IMR-90 (cell line): ENCODE measurements at regions not wholly inside any gene's neighbourhood (a gene's known extent, or its start where the extent isn't known, plus 50 kb on each side); places are given as distances from the start of the nearest gene placed in this dataset.

ENCODE experiments used
- ATAC-seq: fragments of 200-7000 bp; cut with Tn5 transposase; 2 replicates; pipeline ENCODE4 v1.9.1; 2020; ENCODE audit warnings: low read depth, mild to moderate bottlenecking, moderate library complexity
- BruUV-seq: library from RNA; stranded (reverse); fragments of 400-500 nt; replicated peaks from 2 replicates; lab custom pipeline; 2021; lab: Mats Ljungman, UMichigan
- CTCF ChIA-PET: fragments of 300-600 bp; formaldehyde crosslinking; extraction: SDS; loops from one replicate; lab custom pipeline; 2021; ENCODE audit warnings: antibody characterized with exemption; lab: Yijun Ruan, JAX
- POLR2A ChIA-PET: fragments of 300-600 bp; sonication (Branson Sonifier 250); formaldehyde crosslinking; loops from one replicate; lab custom pipeline; 2022; ENCODE audit warnings: antibody characterized with exemption; ENCODE audit not compliant: unreplicated experiment; lab: Charles Lee
- DNase-seq: peaks from one replicate; pipeline ENCODE4 v3.0.0; 2013
- H2AFZ ChIP-seq: replicated peaks from 2 replicates; pipeline ENCODE3; 2013; ENCODE audit warnings: low read length, mild to moderate bottlenecking; ENCODE audit not compliant: poor library complexity
- H2AK5ac ChIP-seq: 2 replicates; pipeline ENCODE4 v1.6.1; 2013; ENCODE audit warnings: low read depth, low read length, inconsistent platforms
- H2AK9ac ChIP-seq: replicated peaks from 2 replicates; pipeline ENCODE3; 2013; ENCODE audit warnings: mild to moderate bottlenecking, low read depth, low read length, moderate library complexity; ENCODE audit not compliant: poor library complexity
- H2BK120ac ChIP-seq: 2 replicates; pipeline ENCODE4 v1.6.1; 2013; ENCODE audit warnings: low read depth, low read length, inconsistent platforms
- H2BK15ac ChIP-seq: 3 replicates; pipeline ENCODE4 v1.6.1; 2013; ENCODE audit warnings: low read depth, low read length, inconsistent platforms
- H2BK20ac ChIP-seq: 2 replicates; pipeline ENCODE4 v1.6.1; 2013; ENCODE audit warnings: low read depth, mild to moderate bottlenecking, inconsistent platforms, low read length, moderate library complexity
- H2BK5ac ChIP-seq: 2 replicates; pipeline ENCODE4 v1.6.1; 2013; ENCODE audit warnings: mild to moderate bottlenecking, low read depth, low read length, inconsistent platforms; ENCODE audit not compliant: poor library complexity, severe bottlenecking
- H3K14ac ChIP-seq: replicated peaks from 2 replicates; pipeline ENCODE4 v1.6.1; 2013; ENCODE audit warnings: low read depth, low read length, inconsistent platforms
- H3K18ac ChIP-seq: 2 replicates; pipeline ENCODE4 v1.6.1; 2013; ENCODE audit warnings: low read depth, low read length, control low read depth
- H3K23ac ChIP-seq: 2 replicates; pipeline ENCODE4 v1.6.1; 2013; ENCODE audit warnings: low read depth, low read length, inconsistent platforms
- H3K27ac ChIP-seq: 2 replicates; pipeline ENCODE4 v1.5.1; 2013; ENCODE audit warnings: mild to moderate bottlenecking, control low read depth, low read length; ENCODE audit not compliant: insufficient read depth
- H3K27me3 ChIP-seq: 2 replicates; pipeline ENCODE4 v1.6.1; 2013; ENCODE audit warnings: low read length; ENCODE audit not compliant: control insufficient read depth, insufficient read depth
- H3K36me3 ChIP-seq: 2 replicates; pipeline ENCODE4 v1.6.1; 2013; ENCODE audit warnings: low read length, mixed read lengths; ENCODE audit not compliant: control insufficient read depth, insufficient read depth
- H3K4ac ChIP-seq: 2 replicates; pipeline ENCODE4 v1.6.1; 2013; ENCODE audit warnings: low read depth, low read length, inconsistent platforms
- H3K4me1 ChIP-seq: 2 replicates; pipeline ENCODE4 v1.6.1; 2013; ENCODE audit warnings: low read length, mixed read lengths; ENCODE audit not compliant: control insufficient read depth, insufficient read depth
- H3K4me2 ChIP-seq: 2 replicates; pipeline ENCODE4 v1.6.1; 2013; ENCODE audit warnings: low read depth, mild to moderate bottlenecking, control low read depth, low read length, moderate library complexity
- H3K4me3 ChIP-seq: 2 replicates; pipeline ENCODE4 v1.5.1; 2013; ENCODE audit warnings: low read depth, mild to moderate bottlenecking, control low read depth, low read length, moderate library complexity; ENCODE audit not compliant: insufficient read depth
- H3K56ac ChIP-seq: 2 replicates; pipeline ENCODE4 v1.6.1; 2013; ENCODE audit warnings: low read length, inconsistent platforms; ENCODE audit not compliant: insufficient read depth; ENCODE audit errors: extremely low read depth
- H3K79me1 ChIP-seq, 2 experiments: 2 replicates each; pipeline ENCODE4 v1.6.1; 2013; ENCODE audit warnings: low read length in 2 of 2, inconsistent platforms in 1 of 2, low read depth in 1 of 2
- H3K9ac ChIP-seq: 2 replicates; pipeline ENCODE4 v1.6.1; 2013; ENCODE audit warnings: low read depth, low read length, control low read depth
- H3K9me1 ChIP-seq: 2 replicates; pipeline ENCODE4 v1.6.1; 2013; ENCODE audit warnings: low read length, inconsistent platforms; ENCODE audit not compliant: insufficient read depth
- H3K9me3 ChIP-seq: 2 replicates; pipeline ENCODE4 v1.6.1; 2013; ENCODE audit warnings: low read length; ENCODE audit not compliant: control insufficient read depth, insufficient read depth
- H4K20me1 ChIP-seq: 2 replicates; pipeline ENCODE4 v1.6.1; 2013; ENCODE audit warnings: low read length, inconsistent platforms; ENCODE audit not compliant: insufficient read depth
- H4K5ac ChIP-seq: 2 replicates; pipeline ENCODE4 v1.6.1; 2013; ENCODE audit warnings: mild to moderate bottlenecking, low read depth, low read length, control low read depth
- H4K8ac ChIP-seq, 2 experiments: 2 replicates each; pipeline ENCODE4 v1.6.1; 2013; ENCODE audit warnings: low read depth in 2 of 2, low read length in 2 of 2, control low read depth in 1 of 2, inconsistent platforms in 1 of 2
- H4K91ac ChIP-seq: 2 replicates; pipeline ENCODE4 v1.6.1; 2013; ENCODE audit warnings: low read depth, low read length, inconsistent platforms; ENCODE audit not compliant: insufficient read depth
- CTCF ChIP-seq: conservative IDR thresholded peaks from 2 replicates; pipeline ENCODE4 v1.5.1; 2012; ENCODE audit warnings: mild to moderate bottlenecking, low read depth, low read length, improper control_type of control experiment
- FOS ChIP-seq: fragments of 150-350 bp; IDR thresholded peaks from 2 replicates; pipeline ENCODE4 v1.6.1; 2016; ENCODE audit warnings: low read depth, low read length
- MAFK ChIP-seq: IDR thresholded peaks from 2 replicates; pipeline ENCODE4 v1.6.1; 2012; ENCODE audit warnings: low read depth, low read length, improper control_type of control experiment
- MXI1 ChIP-seq: IDR thresholded peaks from 2 replicates; pipeline ENCODE4 v1.6.1; 2012; ENCODE audit warnings: low read depth, mild to moderate bottlenecking, low read length, moderate library complexity, borderline replicate concordance
- NFE2L2 ChIP-seq: fragments of 150-350 bp; IDR thresholded peaks from 2 replicates; pipeline ENCODE4 v1.6.1; 2016; ENCODE audit warnings: low read depth, mild to moderate bottlenecking, low read length
- POLR2A ChIP-seq: IDR thresholded peaks from 2 replicates; pipeline ENCODE4 v1.6.1; 2012; ENCODE audit warnings: mild to moderate bottlenecking, low read depth, low read length
- RAD21 ChIP-seq: IDR thresholded peaks from 2 replicates; pipeline ENCODE4 v1.6.1; 2012; ENCODE audit warnings: low read length, improper control_type of control experiment
- RFX5 ChIP-seq: IDR thresholded peaks from 2 replicates; pipeline ENCODE4 v1.8.0; 2012; ENCODE audit warnings: low read depth, mild to moderate bottlenecking, low read length, moderate library complexity
- WGBS, 2 experiments: methylation state at CpG; one replicate each; pipeline versions ENCODE4 v1.1.5 to v1.1.7; 2013; ENCODE audit warnings: missing lambda C conversion rate in 2 of 2; ENCODE audit not compliant: insufficient read length in 1 of 2; ENCODE audit errors: extremely low coverage in 2 of 2; 5-methylcytosine and 5-hydroxymethylcytosine counted together
- dilution Hi-C: fragments of 300-500 bp; cut with HindIII; formaldehyde crosslinking; loops from one replicate; pipeline ENCODE4 v1.14.3; 2018; ENCODE audit warnings: low sequenced_read_pairs; ENCODE audit not compliant: unreplicated experiment
- in situ Hi-C: fragments of 300-500 bp; cut with MboI; formaldehyde crosslinking; loops from 3 replicates; pipeline ENCODE4 v1.14.3; 2019; ENCODE audit warnings: low sequenced_read_pairs, inconsistent platforms, mixed read lengths
- intact Hi-C: fragments of 100-400 bp; cut with micrococcal nuclease; formaldehyde crosslinking; loops from 2 replicates; pipeline ENCODE4 v1.10.0; 2022
- TF ChIP-seq, protein P1 (sequence below): fragments of 150-350 bp; IDR thresholded peaks from 2 replicates; pipeline ENCODE4 v1.6.1; 2016; ENCODE audit warnings: low read depth, mild to moderate bottlenecking, low read length, moderate library complexity, borderline replicate concordance
- TF ChIP-seq, protein P2 (sequence below): fragments of 150-350 bp; IDR thresholded peaks from 2 replicates; pipeline ENCODE4 v1.6.1; 2017; ENCODE audit warnings: mild to moderate bottlenecking, antibody characterized with exemption, low read length, low read depth

DNA sequence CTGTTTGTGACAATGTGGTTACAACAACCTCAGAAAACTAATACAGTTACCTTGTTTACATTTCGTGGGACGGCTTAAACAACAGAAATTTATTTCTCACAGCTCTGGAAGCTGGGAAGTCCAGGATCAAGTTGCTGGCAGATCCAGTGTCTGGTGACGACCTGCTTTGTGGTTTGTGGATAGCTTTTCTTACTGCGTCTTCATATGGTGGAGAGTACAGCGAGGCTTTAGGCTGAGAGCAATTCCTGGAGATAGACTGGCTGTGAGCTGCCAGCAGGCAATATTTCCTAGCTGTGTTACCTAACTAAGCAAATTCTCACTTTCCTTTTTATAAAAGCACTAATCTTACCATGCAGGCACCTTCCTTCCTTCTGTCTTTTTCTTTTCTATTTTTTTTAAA, 1203.5 kb upstream of the PRR20A start:
- no peak overlapping the region for H3K9ac ChIP-seq
- ChIA-PET POLR2A (no interaction called here), CTCF (no interaction called here)
- H3K23ac ChIP-seq = no peak overlapping the region
- DNase-seq = no peak
- H3K9me1 ChIP-seq = no peaks in the 10 kb centered on the region
- dilution Hi-C loops = no loop called here
- H3K4me2 ChIP-seq = no peak overlapping the region
- no peak overlapping the region for H3K56ac ChIP-seq
- no peak overlapping the region for H2BK15ac ChIP-seq
- TF ChIP-seq RFX5 (no peak), CTCF (no peak), RAD21 (no peak), POLR2A (no peak), MAFK (no peak), MXI1 (no peak), FOS (no peak), NFE2L2 (no peak)
- TF ChIP-seq, protein P1, sequence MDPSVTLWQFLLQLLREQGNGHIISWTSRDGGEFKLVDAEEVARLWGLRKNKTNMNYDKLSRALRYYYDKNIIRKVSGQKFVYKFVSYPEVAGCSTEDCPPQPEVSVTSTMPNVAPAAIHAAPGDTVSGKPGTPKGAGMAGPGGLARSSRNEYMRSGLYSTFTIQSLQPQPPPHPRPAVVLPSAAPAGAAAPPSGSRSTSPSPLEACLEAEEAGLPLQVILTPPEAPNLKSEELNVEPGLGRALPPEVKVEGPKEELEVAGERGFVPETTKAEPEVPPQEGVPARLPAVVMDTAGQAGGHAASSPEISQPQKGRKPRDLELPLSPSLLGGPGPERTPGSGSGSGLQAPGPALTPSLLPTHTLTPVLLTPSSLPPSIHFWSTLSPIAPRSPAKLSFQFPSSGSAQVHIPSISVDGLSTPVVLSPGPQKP = no peak
- TF ChIP-seq, protein P2, sequence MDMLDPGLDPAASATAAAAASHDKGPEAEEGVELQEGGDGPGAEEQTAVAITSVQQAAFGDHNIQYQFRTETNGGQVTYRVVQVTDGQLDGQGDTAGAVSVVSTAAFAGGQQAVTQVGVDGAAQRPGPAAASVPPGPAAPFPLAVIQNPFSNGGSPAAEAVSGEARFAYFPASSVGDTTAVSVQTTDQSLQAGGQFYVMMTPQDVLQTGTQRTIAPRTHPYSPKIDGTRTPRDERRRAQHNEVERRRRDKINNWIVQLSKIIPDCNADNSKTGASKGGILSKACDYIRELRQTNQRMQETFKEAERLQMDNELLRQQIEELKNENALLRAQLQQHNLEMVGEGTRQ = no peak
- H3K14ac ChIP-seq = no peak overlapping the region
- WGBS, 2 experiments = no CpG with 5 or more reads among the region's 5 CpGs
- no peak overlapping the region for H2AK9ac ChIP-seq
- no peak overlapping the region for H3K27ac ChIP-seq
- no peaks in the 10 kb centered on the region for H3K79me1 ChIP-seq
- no peak overlapping the region for H4K91ac ChIP-seq
- H2BK5ac ChIP-seq = no peak overlapping the region
- no peak overlapping the region for H2BK20ac ChIP-seq
- no peaks in the 10 kb centered on the region for H3K27me3 ChIP-seq
- no peak overlapping the region for H3K4ac ChIP-seq
- intact Hi-C loops = no loop called here
- in situ Hi-C loops = no loop called here
- H4K5ac ChIP-seq = no peak overlapping the region
- ATAC-seq = no peak
- H2BK120ac ChIP-seq = no peak overlapping the region
- H3K4me1 ChIP-seq = no peaks in the 10 kb centered on the region
- peaks cover 8% of the 10 kb centered on the region; the same call in 1 of the 2 replicates for H3K9me3 ChIP-seq
- H4K8ac ChIP-seq = no peak overlapping the region
- H3K36me3 ChIP-seq = no peaks in the 10 kb centered on the region
- no peaks in the 10 kb centered on the region for H4K20me1 ChIP-seq
- BruUV-seq = no TSS peak
- no peak overlapping the region for H3K4me3 ChIP-seq
- H2AFZ ChIP-seq = no peak overlapping the region
- H3K18ac ChIP-seq = no peak overlapping the region
- H2AK5ac ChIP-seq = no peak overlapping the region
